Adrenal gland (tissue), 9 donors: ENCODE measurements at regions not wholly inside any gene's neighbourhood (a gene's known extent, or its start where the extent isn't known, plus 50 kb on each side); places are given as distances from the start of the nearest gene placed in this dataset.

Experiments
- DNase-seq, 7 donors: peaks; one replicate each; pipeline ENCODE4 v3.0.0-alpha.2; 2019 to 2020
- H3K27ac ChIP-seq, 5 donors: fragments of 200-600 bp; sonication (generic) in 4 of 5; 1 replicate in 3 of 5; 2 replicates in 2 of 5; pipeline versions ENCODE4 v1.5.1 to v1.8.0; 2016 to 2020; ENCODE audit warnings: mild to moderate bottlenecking in 1 of 5
- H3K27me3 ChIP-seq: fragments of 200-600 bp; 2 replicates; pipeline ENCODE4 v1.8.0; 2021
- H3K36me3 ChIP-seq, 2 donors: fragments of 200-600 bp; replicated peaks in 1 of 2; 1 replicate in 1 of 2; 2 replicates in 1 of 2; pipeline versions ENCODE4 v1.5.1 to v1.8.0; 2018 to 2022
- H3K4me1 ChIP-seq, 2 donors: fragments of 200-600 bp; replicated peaks in 1 of 2; 1 replicate in 1 of 2; 2 replicates in 1 of 2; pipeline versions ENCODE4 v1.5.1 to v1.8.0; 2018 to 2021
- H3K4me3 ChIP-seq, 4 donors: fragments of 200-600 bp; sonication (generic) in 3 of 4; one replicate each; pipeline ENCODE4 v1.5.1; 2016 to 2018
- H3K9me3 ChIP-seq, 3 donors: fragments of 200-600 bp; sonication (generic) in 1 of 3; replicated peaks in 1 of 3; 1 replicate in 2 of 3; 2 replicates in 1 of 3; pipeline versions ENCODE4 v1.5.1 to v1.8.0; 2016 to 2021
- CTCF ChIP-seq, 6 experiments: fragments of 450-650 bp in 4 of 6; fragments of 200-600 bp in 2 of 6; sonication (generic) in 1 of 6; IDR thresholded peaks; 1 replicate in 5 of 6; 2 replicates in 1 of 6; pipeline versions ENCODE4 v1.5.1 to v1.8.0; 2016 to 2021; ENCODE audit warnings: antibody characterized with exemption in 6 of 6, mild to moderate bottlenecking in 2 of 6, moderate library complexity in 1 of 6
- POLR2A ChIP-seq, 2 donors: fragments of 450-650 bp; IDR thresholded peaks; one replicate each; pipeline ENCODE4 v1.6.1; 2017; ENCODE audit warnings: antibody characterized with exemption in 2 of 2, mild to moderate bottlenecking in 2 of 2, moderate library complexity in 1 of 2
- WGBS, 4 donors: extraction: QIAGEN DNeasy Blood & Tissue Kit in 2 of 4; methylation state at CpG; one replicate each; pipeline versions ENCODE4 v1.1.5 to v1.1.7; 2013 to 2017; 5-methylcytosine and 5-hydroxymethylcytosine counted together
- intact Hi-C, 2 donors: fragments of 100-400 bp; cut with DNase I; formaldehyde crosslinking; loops; one replicate each; pipeline versions ENCODE4 v1.14.1 to v1.15.0; 2022 to 2023
- donor health status: healthy with polysubstance abuse.
- donor health status: Bipolar disorder and iron deficiency.
- donor health status: DM: yes; HTN: yes; CAD: no.
- donor health status: DM: no; HTN: no; CAD: no.
- donor health status: DM: no; HTN: no; CAD: no.

GRCh38 chr1:221470000-221470698 lies 271.7 kb downstream of the DUSP10 start:
- intact Hi-C loops: no loop called here
- Histone ChIP-seq H3K27me3 (peaks cover 5% of the 10 kb centered on the region), H3K36me3 (no peaks in the 10 kb centered on the region), H3K9me3 (peaks cover 0 to 4% (median 3%) of the 10 kb centered on the region in 3 donors), H3K4me1 (no peaks in the 10 kb centered on the region), H3K4me3 (no peak overlapping the region), H3K27ac (no peak overlapping the region)
- no peak for DNase-seq
- WGBS, 4 donors: 59 to 68% (median 62%) methylated on average over 6 of the region's 6 CpGs
- TF ChIP-seq POLR2A (IDR thresholded peaks at IDR 0.05): no peak
- TF ChIP-seq CTCF (IDR thresholded peaks at IDR 0.05): no peak

GRCh38 chr1:221473411-221473810 lies 268.5 kb downstream of the DUSP10 start:
- TF ChIP-seq POLR2A (IDR thresholded peaks at IDR 0.05) (no peak), CTCF (IDR thresholded peaks at IDR 0.05) (no peak)
- no peak overlapping the region for H3K4me3 ChIP-seq
- intact Hi-C loops: no loop called here

DNA sequence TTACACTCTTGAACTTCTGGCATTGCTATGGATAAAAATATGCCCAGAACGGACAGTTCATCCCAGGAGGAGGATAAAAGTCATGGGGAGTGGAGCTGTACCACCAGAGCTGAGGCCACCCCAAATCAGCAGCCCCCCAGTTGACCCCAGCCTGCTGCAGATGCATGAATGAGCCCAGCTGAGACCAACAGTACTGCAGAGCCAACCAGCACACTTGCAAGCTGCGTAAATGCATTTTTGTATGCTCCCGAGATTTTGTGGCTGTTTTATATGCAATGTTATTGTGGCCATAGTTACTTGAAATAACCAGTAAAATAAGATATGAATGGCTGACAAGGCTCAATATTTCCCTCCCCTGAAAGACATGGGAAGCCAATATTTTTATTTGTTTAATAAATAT lies 264.6 kb downstream of the DUSP10 start:
- intact Hi-C loops: no loop called here

More at GRCh38 chr1:221473411-221473810, 268.5 kb downstream of the DUSP10 start:
- Histone ChIP-seq H3K4me1 (no peaks in the 10 kb centered on the region), H3K27me3 (peaks cover 12% of the 10 kb centered on the region), H3K9me3 (no peaks in the 10 kb centered on the region), H3K36me3 (no peaks in the 10 kb centered on the region), H3K27ac (no peak overlapping the region)
- 28 to 48% (median 34%) methylated on average over 8 of the region's 8 CpGs for WGBS, 4 donors
- no peak for DNase-seq

More for the DNA sequence above, 264.6 kb downstream of the DUSP10 start:
- Histone ChIP-seq H3K9me3 (no peaks in the 10 kb centered on the region), H3K4me3 (no peak overlapping the region), H3K36me3 (no peaks in the 10 kb centered on the region), H3K4me1 (no peaks in the 10 kb centered on the region), H3K27ac (no peak overlapping the region), H3K27me3 (peaks cover 8% of the 10 kb centered on the region)
- DNase-seq: no peak
- TF ChIP-seq POLR2A (IDR thresholded peaks at IDR 0.05): no peak
- no peak for TF ChIP-seq CTCF (IDR thresholded peaks at IDR 0.05)
- 59 to 68% (median 63%) methylated on average over 3 of the region's 3 CpGs for WGBS, 4 donors
